ENCODE measurements at regions not wholly inside any gene's neighbourhood (a gene's known extent, or its start where the extent isn't known, plus 50 kb on each side); places are given as distances from the start of the nearest gene placed in this dataset.

DNA sequence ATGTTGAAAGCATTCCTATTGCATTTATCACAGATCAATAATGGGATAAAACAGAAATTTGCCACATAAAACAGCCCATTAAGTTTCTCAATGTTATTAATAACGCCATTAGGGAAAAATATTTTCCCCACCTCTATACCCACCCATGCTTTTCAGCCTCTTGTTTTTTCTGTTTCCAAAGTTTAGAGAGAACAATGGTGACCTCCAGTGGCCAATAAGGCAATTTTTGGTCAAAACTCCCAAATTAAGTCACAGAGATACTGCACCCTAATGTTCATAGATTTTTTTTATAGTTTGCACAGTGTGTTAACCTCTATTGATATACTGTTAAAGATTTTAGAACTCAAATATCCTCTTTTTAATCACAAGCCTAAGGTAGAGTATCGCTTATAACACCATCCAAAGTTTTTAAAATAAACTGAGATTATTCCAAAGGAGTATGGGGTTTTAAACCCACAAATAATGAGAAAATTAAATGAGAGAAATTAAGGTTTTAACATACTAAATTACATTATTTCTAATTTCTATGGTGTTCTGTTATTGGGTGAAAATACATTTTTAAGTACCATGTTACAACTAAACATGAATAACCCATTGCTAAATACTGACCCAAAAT is 184.7 kb upstream of the DCN start:
- TF ChIP-seq, protein P1, sequence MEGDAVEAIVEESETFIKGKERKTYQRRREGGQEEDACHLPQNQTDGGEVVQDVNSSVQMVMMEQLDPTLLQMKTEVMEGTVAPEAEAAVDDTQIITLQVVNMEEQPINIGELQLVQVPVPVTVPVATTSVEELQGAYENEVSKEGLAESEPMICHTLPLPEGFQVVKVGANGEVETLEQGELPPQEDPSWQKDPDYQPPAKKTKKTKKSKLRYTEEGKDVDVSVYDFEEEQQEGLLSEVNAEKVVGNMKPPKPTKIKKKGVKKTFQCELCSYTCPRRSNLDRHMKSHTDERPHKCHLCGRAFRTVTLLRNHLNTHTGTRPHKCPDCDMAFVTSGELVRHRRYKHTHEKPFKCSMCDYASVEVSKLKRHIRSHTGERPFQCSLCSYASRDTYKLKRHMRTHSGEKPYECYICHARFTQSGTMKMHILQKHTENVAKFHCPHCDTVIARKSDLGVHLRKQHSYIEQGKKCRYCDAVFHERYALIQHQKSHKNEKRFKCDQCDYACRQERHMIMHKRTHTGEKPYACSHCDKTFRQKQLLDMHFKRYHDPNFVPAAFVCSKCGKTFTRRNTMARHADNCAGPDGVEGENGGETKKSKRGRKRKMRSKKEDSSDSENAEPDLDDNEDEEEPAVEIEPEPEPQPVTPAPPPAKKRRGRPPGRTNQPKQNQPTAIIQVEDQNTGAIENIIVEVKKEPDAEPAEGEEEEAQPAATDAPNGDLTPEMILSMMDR (IDR thresholded peaks at IDR 0.05; ENCODE audit: control extremely low read depth, extremely low read depth) = no peak
- WGBS, 2 donors = 72 to 75% methylated on average over 2 of the region's 2 CpGs
- peak in 2 of 3 donors; percentile 62 to 67 for DNase-seq

DNA sequence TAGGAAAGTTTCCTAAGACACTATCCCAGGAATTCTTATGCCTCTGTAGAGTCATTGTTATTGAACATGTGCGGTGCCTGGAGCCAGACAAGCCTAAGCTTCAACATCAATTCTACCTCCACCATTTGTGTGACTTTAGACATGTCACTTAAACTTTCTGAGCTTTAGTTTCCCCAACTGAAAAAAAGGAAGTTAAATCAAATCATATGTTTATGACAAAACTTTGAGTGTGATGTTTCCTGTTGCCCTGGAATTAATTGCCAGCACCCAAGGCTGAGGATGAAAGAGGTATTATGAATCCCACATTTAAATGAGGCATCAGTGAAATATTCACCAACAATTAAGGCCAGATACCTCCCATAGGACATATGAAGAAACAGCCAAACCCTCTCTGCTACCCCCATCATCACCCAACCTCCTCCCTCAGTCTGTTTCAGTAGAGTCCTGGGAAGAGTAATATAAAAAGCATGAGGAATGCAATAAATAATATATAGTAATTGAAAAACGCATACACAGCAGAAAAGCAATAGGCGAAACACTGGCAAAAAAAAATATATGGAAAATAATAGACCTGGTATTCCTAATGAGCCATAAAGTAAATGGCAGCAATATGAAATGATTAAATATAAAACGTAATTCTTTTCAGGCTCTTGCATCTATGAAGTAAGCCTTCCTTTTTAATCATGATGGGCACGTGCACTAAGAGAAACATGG is 182.0 kb upstream of the DCN start:
- DNase-seq (no peak), ATAC-seq (ENCODE audit: insufficient read depth, low FRiP score) (no peak)
- no peak overlapping the region for H3K4me3 ChIP-seq
- H3K27me3 ChIP-seq (ENCODE audit: control insufficient read depth in 3 of 3, insufficient read depth in 3 of 3, low read length in 2 of 3) = no peaks in the 10 kb centered on the region
- 80 to 86% methylated on average over 5 of the region's 5 CpGs for WGBS, 2 donors
- no peak overlapping the region for H3K9ac ChIP-seq (ENCODE audit: insufficient read depth in 1 of 2, low read length in 2 of 2)
- H3K27ac ChIP-seq (ENCODE audit: low read depth in 1 of 2, low read length in 1 of 2) = no peak overlapping the region
- H3K4me1 ChIP-seq (ENCODE audit: control insufficient read depth in 5 of 5, insufficient read depth in 5 of 5, low read length in 5 of 5) = peaks cover 0 to 7% (median 0%) of the 10 kb centered on the region in 5 donors
- H3K9me3 ChIP-seq (ENCODE audit: control insufficient read depth in 4 of 4, insufficient read depth in 3 of 4, low read length in 3 of 4) = no peaks in the 10 kb centered on the region
- TF ChIP-seq, protein P1 (IDR thresholded peaks at IDR 0.05; ENCODE audit: control extremely low read depth, extremely low read depth) = no peak
- H3K36me3 ChIP-seq (ENCODE audit: control insufficient read depth in 4 of 4, insufficient read depth in 4 of 4, low read length in 4 of 4) = no peaks in the 10 kb centered on the region

More for the DNA sequence above, 184.7 kb upstream of the DCN start:
- peaks cover 0 to 6% (median 0%) of the 10 kb centered on the region in 5 donors for H3K4me1 ChIP-seq (ENCODE audit: control insufficient read depth in 5 of 5, insufficient read depth in 5 of 5, low read length in 5 of 5)
- no peaks in the 10 kb centered on the region for H3K36me3 ChIP-seq (ENCODE audit: control insufficient read depth in 4 of 4, insufficient read depth in 4 of 4, low read length in 4 of 4)
- no peak overlapping the region for H3K4me3 ChIP-seq
- no peak for ATAC-seq (ENCODE audit: insufficient read depth, low FRiP score)
- no peaks in the 10 kb centered on the region for H3K27me3 ChIP-seq (ENCODE audit: control insufficient read depth in 3 of 3, insufficient read depth in 3 of 3, low read length in 2 of 3)
- no peaks in the 10 kb centered on the region for H3K9me3 ChIP-seq (ENCODE audit: control insufficient read depth in 4 of 4, insufficient read depth in 3 of 4, low read length in 3 of 4)
- H3K9ac ChIP-seq (ENCODE audit: insufficient read depth in 1 of 2, low read length in 2 of 2) = no peak overlapping the region
- H3K27ac ChIP-seq (ENCODE audit: low read depth in 1 of 2, low read length in 1 of 2) = no peak overlapping the region

DNA sequence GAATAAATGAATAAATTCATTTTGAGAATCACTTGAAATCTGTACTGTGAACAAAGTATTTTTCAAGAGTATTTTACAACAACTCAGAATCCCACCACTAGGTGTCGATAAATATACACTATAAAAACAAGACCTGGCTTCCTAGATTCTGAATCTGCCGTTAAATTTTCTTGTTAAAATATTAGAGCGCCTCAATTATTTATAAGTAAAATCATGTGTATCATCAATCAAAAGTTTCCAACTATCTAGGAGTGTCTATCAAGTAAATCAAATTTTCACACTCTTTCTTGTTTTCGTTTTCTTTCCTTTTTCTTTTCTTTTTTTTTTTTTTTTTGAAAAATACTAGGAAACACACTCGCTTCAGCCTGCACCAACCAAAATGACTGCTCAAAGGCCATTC is 179.2 kb upstream of the DCN start:
- peaks cover 0 to 6% (median 2%) of the 10 kb centered on the region in 5 donors for H3K4me1 ChIP-seq (ENCODE audit: control insufficient read depth in 5 of 5, insufficient read depth in 5 of 5, low read length in 5 of 5)
- WGBS, 2 donors = 33 to 39% methylated on average over 5 of the region's 5 CpGs
- DNase-seq (peak in 2 of 3 donors; percentile 82 to 87), ATAC-seq (ENCODE audit: insufficient read depth, low FRiP score) (no peak)
- no peaks in the 10 kb centered on the region for H3K9me3 ChIP-seq (ENCODE audit: control insufficient read depth in 4 of 4, insufficient read depth in 3 of 4, low read length in 3 of 4)
- H3K27ac ChIP-seq (ENCODE audit: low read depth in 1 of 2, low read length in 1 of 2) = no peak overlapping the region
- no peaks in the 10 kb centered on the region for H3K27me3 ChIP-seq (ENCODE audit: control insufficient read depth in 3 of 3, insufficient read depth in 3 of 3, low read length in 2 of 3)
- no peak overlapping the region for H3K4me3 ChIP-seq
- H3K9ac ChIP-seq (ENCODE audit: insufficient read depth in 1 of 2, low read length in 2 of 2) = no peak overlapping the region
- H3K36me3 ChIP-seq (ENCODE audit: control insufficient read depth in 4 of 4, insufficient read depth in 4 of 4, low read length in 4 of 4) = no peaks in the 10 kb centered on the region
- TF ChIP-seq, protein P1 (IDR thresholded peaks at IDR 0.05; ENCODE audit: control extremely low read depth, extremely low read depth) = peak; percentile 36
